IMR-90 (cell line): ENCODE measurements at regions not wholly inside any gene's neighbourhood (a gene's known extent, or its start where the extent isn't known, plus 50 kb on each side); places are given as distances from the start of the nearest gene placed in this dataset.

ENCODE experiments used
- BHLHE40 ChIP-seq: fragments of 150-350 bp; IDR thresholded peaks from 2 replicates; pipeline ENCODE4 v1.6.1; 2016; ENCODE audit warnings: mild to moderate bottlenecking, low read depth, low read length
- MAFK ChIP-seq: IDR thresholded peaks from 2 replicates; pipeline ENCODE4 v1.6.1; 2012; ENCODE audit warnings: low read depth, low read length, improper control_type of control experiment
- MAZ ChIP-seq: IDR thresholded peaks from 2 replicates; pipeline ENCODE4 v1.6.1; 2012; ENCODE audit warnings: low read depth, mild to moderate bottlenecking, low read length, improper control_type of control experiment, moderate library complexity, borderline replicate concordance
- MXI1 ChIP-seq: IDR thresholded peaks from 2 replicates; pipeline ENCODE4 v1.6.1; 2012; ENCODE audit warnings: low read depth, mild to moderate bottlenecking, low read length, moderate library complexity, borderline replicate concordance
- POLR2A ChIP-seq: IDR thresholded peaks from 2 replicates; pipeline ENCODE4 v1.6.1; 2012; ENCODE audit warnings: mild to moderate bottlenecking, low read depth, low read length
- RAD21 ChIP-seq: IDR thresholded peaks from 2 replicates; pipeline ENCODE4 v1.6.1; 2012; ENCODE audit warnings: low read length, improper control_type of control experiment
- RCOR1 ChIP-seq: IDR thresholded peaks from 2 replicates; pipeline ENCODE4 v1.6.1; 2012; ENCODE audit warnings: mild to moderate bottlenecking, low read length, improper control_type of control experiment; ENCODE audit not compliant: insufficient replicate concordance
- RFX5 ChIP-seq: IDR thresholded peaks from 2 replicates; pipeline ENCODE4 v1.8.0; 2012; ENCODE audit warnings: low read depth, mild to moderate bottlenecking, low read length, moderate library complexity
- SMC3 ChIP-seq: fragments of 150-350 bp; IDR thresholded peaks from 2 replicates; pipeline ENCODE4 v1.6.1; 2016; ENCODE audit warnings: low read depth, mild to moderate bottlenecking, antibody characterized with exemption, low read length, moderate library complexity
- TF ChIP-seq, protein P1 (sequence below): conservative IDR thresholded peaks from 2 replicates; pipeline ENCODE4 v1.5.1; 2012; ENCODE audit warnings: mild to moderate bottlenecking, low read depth, low read length, improper control_type of control experiment
- TF ChIP-seq, protein P2 (sequence below): fragments of 150-350 bp; IDR thresholded peaks from 2 replicates; pipeline ENCODE4 v1.6.1; 2017; ENCODE audit warnings: mild to moderate bottlenecking, antibody characterized with exemption, low read length, low read depth
- TF ChIP-seq, protein P3 (sequence below): fragments of 150-350 bp; IDR thresholded peaks from 2 replicates; pipeline ENCODE4 v1.6.1; 2016; ENCODE audit warnings: low read depth, mild to moderate bottlenecking, low read length, moderate library complexity, borderline replicate concordance

DNA sequence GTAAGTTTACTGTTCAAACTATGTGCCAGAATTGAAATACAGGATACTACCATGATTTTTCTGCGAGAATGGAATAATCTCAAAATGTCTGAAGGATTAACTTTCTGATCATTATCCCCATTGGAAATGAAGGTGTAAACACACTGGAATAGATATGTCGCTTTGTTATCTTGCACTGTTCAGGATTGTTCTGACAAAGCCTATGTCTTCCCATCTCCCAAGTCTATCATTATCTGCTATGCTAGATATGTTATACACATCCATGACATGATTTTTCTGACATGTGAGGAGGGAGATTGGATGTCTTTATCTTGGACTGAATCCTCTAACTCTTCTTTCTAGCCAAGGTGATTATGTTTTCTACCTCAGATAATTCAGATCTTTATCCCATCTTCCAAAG, 1239.3 kb upstream of the ADGRL4 start:
- TF ChIP-seq, protein P1, sequence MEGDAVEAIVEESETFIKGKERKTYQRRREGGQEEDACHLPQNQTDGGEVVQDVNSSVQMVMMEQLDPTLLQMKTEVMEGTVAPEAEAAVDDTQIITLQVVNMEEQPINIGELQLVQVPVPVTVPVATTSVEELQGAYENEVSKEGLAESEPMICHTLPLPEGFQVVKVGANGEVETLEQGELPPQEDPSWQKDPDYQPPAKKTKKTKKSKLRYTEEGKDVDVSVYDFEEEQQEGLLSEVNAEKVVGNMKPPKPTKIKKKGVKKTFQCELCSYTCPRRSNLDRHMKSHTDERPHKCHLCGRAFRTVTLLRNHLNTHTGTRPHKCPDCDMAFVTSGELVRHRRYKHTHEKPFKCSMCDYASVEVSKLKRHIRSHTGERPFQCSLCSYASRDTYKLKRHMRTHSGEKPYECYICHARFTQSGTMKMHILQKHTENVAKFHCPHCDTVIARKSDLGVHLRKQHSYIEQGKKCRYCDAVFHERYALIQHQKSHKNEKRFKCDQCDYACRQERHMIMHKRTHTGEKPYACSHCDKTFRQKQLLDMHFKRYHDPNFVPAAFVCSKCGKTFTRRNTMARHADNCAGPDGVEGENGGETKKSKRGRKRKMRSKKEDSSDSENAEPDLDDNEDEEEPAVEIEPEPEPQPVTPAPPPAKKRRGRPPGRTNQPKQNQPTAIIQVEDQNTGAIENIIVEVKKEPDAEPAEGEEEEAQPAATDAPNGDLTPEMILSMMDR = no peak
- no peak for TF ChIP-seq RCOR1
- TF ChIP-seq POLR2A = no peak
- no peak for TF ChIP-seq RFX5
- TF ChIP-seq BHLHE40 = no peak
- no peak for TF ChIP-seq RAD21
- no peak for TF ChIP-seq MAZ
- no peak for TF ChIP-seq MAFK
- TF ChIP-seq, protein P2, sequence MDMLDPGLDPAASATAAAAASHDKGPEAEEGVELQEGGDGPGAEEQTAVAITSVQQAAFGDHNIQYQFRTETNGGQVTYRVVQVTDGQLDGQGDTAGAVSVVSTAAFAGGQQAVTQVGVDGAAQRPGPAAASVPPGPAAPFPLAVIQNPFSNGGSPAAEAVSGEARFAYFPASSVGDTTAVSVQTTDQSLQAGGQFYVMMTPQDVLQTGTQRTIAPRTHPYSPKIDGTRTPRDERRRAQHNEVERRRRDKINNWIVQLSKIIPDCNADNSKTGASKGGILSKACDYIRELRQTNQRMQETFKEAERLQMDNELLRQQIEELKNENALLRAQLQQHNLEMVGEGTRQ = no peak
- TF ChIP-seq, protein P3, sequence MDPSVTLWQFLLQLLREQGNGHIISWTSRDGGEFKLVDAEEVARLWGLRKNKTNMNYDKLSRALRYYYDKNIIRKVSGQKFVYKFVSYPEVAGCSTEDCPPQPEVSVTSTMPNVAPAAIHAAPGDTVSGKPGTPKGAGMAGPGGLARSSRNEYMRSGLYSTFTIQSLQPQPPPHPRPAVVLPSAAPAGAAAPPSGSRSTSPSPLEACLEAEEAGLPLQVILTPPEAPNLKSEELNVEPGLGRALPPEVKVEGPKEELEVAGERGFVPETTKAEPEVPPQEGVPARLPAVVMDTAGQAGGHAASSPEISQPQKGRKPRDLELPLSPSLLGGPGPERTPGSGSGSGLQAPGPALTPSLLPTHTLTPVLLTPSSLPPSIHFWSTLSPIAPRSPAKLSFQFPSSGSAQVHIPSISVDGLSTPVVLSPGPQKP = no peak
- no peak for TF ChIP-seq MXI1
- no peak for TF ChIP-seq SMC3
